Adrenal gland (tissue), 9 donors: ENCODE measurements at regions not wholly inside any gene's neighbourhood (a gene's known extent, or its start where the extent isn't known, plus 50 kb on each side); places are given as distances from the start of the nearest gene placed in this dataset.
A peak's percentile ranks its signal among the peaks of the same experiment; 100 is the strongest.

Experiments used
- DNase-seq, 7 donors: peaks; one replicate each; pipeline ENCODE4 v3.0.0-alpha.2; 2019 to 2020
- H3K27ac ChIP-seq, 5 donors: fragments of 200-600 bp; sonication (generic) in 4 of 5; 1 replicate in 3 of 5; 2 replicates in 2 of 5; pipeline versions ENCODE4 v1.5.1 to v1.8.0; 2016 to 2020; ENCODE audit warnings: mild to moderate bottlenecking in 1 of 5
- H3K27me3 ChIP-seq: fragments of 200-600 bp; 2 replicates; pipeline ENCODE4 v1.8.0; 2021
- H3K36me3 ChIP-seq, 2 donors: fragments of 200-600 bp; replicated peaks in 1 of 2; 1 replicate in 1 of 2; 2 replicates in 1 of 2; pipeline versions ENCODE4 v1.5.1 to v1.8.0; 2018 to 2022
- H3K4me1 ChIP-seq, 2 donors: fragments of 200-600 bp; replicated peaks in 1 of 2; 1 replicate in 1 of 2; 2 replicates in 1 of 2; pipeline versions ENCODE4 v1.5.1 to v1.8.0; 2018 to 2021
- H3K4me3 ChIP-seq, 4 donors: fragments of 200-600 bp; sonication (generic) in 3 of 4; one replicate each; pipeline ENCODE4 v1.5.1; 2016 to 2018
- H3K9me3 ChIP-seq, 3 donors: fragments of 200-600 bp; sonication (generic) in 1 of 3; replicated peaks in 1 of 3; 1 replicate in 2 of 3; 2 replicates in 1 of 3; pipeline versions ENCODE4 v1.5.1 to v1.8.0; 2016 to 2021
- CTCF ChIP-seq, 6 experiments: fragments of 450-650 bp in 4 of 6; fragments of 200-600 bp in 2 of 6; sonication (generic) in 1 of 6; IDR thresholded peaks; 1 replicate in 5 of 6; 2 replicates in 1 of 6; pipeline versions ENCODE4 v1.5.1 to v1.8.0; 2016 to 2021; ENCODE audit warnings: antibody characterized with exemption in 6 of 6, mild to moderate bottlenecking in 2 of 6, moderate library complexity in 1 of 6
- POLR2A ChIP-seq, 2 donors: fragments of 450-650 bp; IDR thresholded peaks; one replicate each; pipeline ENCODE4 v1.6.1; 2017; ENCODE audit warnings: antibody characterized with exemption in 2 of 2, mild to moderate bottlenecking in 2 of 2, moderate library complexity in 1 of 2
- WGBS, 4 donors: extraction: QIAGEN DNeasy Blood & Tissue Kit in 2 of 4; methylation state at CpG; one replicate each; pipeline versions ENCODE4 v1.1.5 to v1.1.7; 2013 to 2017; 5-methylcytosine and 5-hydroxymethylcytosine counted together
- intact Hi-C, 2 donors: fragments of 100-400 bp; cut with DNase I; formaldehyde crosslinking; loops; one replicate each; pipeline versions ENCODE4 v1.14.1 to v1.15.0; 2022 to 2023
- donor health status: healthy with polysubstance abuse.
- donor health status: Bipolar disorder and iron deficiency.
- donor health status: DM: yes; HTN: yes; CAD: no.
- donor health status: DM: no; HTN: no; CAD: no.
- donor health status: DM: no; HTN: no; CAD: no.

GRCh38 chr12:65646127-65646643 lies 178.1 kb upstream of the HMGA2 start:
- no peak overlapping the region for H3K27ac ChIP-seq
- H3K36me3 ChIP-seq = no peaks in the 10 kb centered on the region
- no peak overlapping the region for H3K4me3 ChIP-seq
- H3K9me3 ChIP-seq = no peaks in the 10 kb centered on the region
- no peaks in the 10 kb centered on the region for H3K4me1 ChIP-seq
- 88 to 91% (median 90%) methylated on average over 11 of the region's 11 CpGs for WGBS, 4 donors
- intact Hi-C loops = no loop called here
- no peak for DNase-seq
- TF ChIP-seq CTCF (IDR thresholded peaks at IDR 0.05) = no peak
- no peak for TF ChIP-seq POLR2A (IDR thresholded peaks at IDR 0.05)
- no peaks in the 10 kb centered on the region for H3K27me3 ChIP-seq

GRCh38 chr12:65647074-65647473 lies 177.2 kb upstream of the HMGA2 start:
- Histone ChIP-seq H3K9me3 (no peaks in the 10 kb centered on the region), H3K4me3 (no peak overlapping the region), H3K27me3 (no peaks in the 10 kb centered on the region), H3K27ac (no peak overlapping the region), H3K4me1 (no peaks in the 10 kb centered on the region), H3K36me3 (no peaks in the 10 kb centered on the region)
- TF ChIP-seq CTCF (IDR thresholded peaks at IDR 0.05) = no peak
- no peak for TF ChIP-seq POLR2A (IDR thresholded peaks at IDR 0.05)
- intact Hi-C loops = no loop called here
- WGBS, 4 donors = 94 to 97% (median 96%) methylated on average over 7 to 9 of the region's 9 CpGs
- DNase-seq = no peak

- H3K4me3 ChIP-seq = no peak overlapping the region
- no peak for DNase-seq
- H3K27me3 ChIP-seq = no peaks in the 10 kb centered on the region
- H3K27ac ChIP-seq = no peak overlapping the region
- intact Hi-C loops = no loop called here
- TF ChIP-seq CTCF (IDR thresholded peaks at IDR 0.05) (no peak), POLR2A (IDR thresholded peaks at IDR 0.05) (no peak)
- 84 to 91% (median 85%) methylated on average over 2 of the region's 2 CpGs for WGBS, 4 donors
- H3K9me3 ChIP-seq = no peaks in the 10 kb centered on the region
- no peaks in the 10 kb centered on the region for H3K4me1 ChIP-seq
- H3K36me3 ChIP-seq = no peaks in the 10 kb centered on the region
Measured at GRCh38 chr12:65648461-65648860, 175.8 kb upstream of the HMGA2 start.

DNA sequence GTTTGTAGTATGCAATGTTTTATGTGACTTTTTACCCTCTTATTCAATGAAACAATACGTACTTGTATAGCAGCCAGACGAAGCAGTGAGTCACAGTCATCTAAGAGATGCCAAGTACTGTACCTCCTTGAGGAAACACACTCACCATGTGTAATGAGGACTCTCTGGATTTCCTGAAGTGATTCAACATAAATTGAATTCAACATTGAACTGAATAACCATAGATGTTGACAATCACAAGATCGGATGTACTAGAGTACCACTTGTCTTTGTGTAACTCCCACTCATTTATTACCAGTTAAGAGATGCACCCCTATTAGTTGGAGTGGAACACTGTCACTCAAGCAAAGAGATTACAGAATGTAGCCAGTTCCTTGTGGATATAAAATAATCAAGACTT lies 175.2 kb upstream of the HMGA2 start:
- Histone ChIP-seq H3K36me3 (no peaks in the 10 kb centered on the region), H3K9me3 (no peaks in the 10 kb centered on the region), H3K27me3 (no peaks in the 10 kb centered on the region), H3K27ac (no peak overlapping the region), H3K4me3 (no peak overlapping the region), H3K4me1 (no peaks in the 10 kb centered on the region)
- intact Hi-C loops = no loop called here
- TF ChIP-seq CTCF (IDR thresholded peaks at IDR 0.05) = no peak
- no peak for TF ChIP-seq POLR2A (IDR thresholded peaks at IDR 0.05)
- peak in 3 of 7 donors; percentile 19 to 31 (median 31) for DNase-seq
- WGBS, 4 donors = 41 to 51% (median 42%) methylated on average over 3 of the region's 3 CpGs
